GM21825 (cell line): ENCODE measurements at regions not wholly inside any gene's neighbourhood (a gene's known extent, or its start where the extent isn't known, plus 50 kb on each side); places are given as distances from the start of the nearest gene placed in this dataset.
"Not testable (repeated sequence)": the region's sequence is repeated elsewhere in the genome, so short reads cannot be mapped to it uniquely, and the experiment has no call there.

Source experiments
- ATAC-seq: cut with Tn5 transposase; IDR thresholded peaks from one replicate; pipeline ENCODE4 v1.9.1; 2021; ENCODE audit warnings: mild to moderate bottlenecking, moderate library complexity; ENCODE audit not compliant: unreplicated experiment

DNA sequence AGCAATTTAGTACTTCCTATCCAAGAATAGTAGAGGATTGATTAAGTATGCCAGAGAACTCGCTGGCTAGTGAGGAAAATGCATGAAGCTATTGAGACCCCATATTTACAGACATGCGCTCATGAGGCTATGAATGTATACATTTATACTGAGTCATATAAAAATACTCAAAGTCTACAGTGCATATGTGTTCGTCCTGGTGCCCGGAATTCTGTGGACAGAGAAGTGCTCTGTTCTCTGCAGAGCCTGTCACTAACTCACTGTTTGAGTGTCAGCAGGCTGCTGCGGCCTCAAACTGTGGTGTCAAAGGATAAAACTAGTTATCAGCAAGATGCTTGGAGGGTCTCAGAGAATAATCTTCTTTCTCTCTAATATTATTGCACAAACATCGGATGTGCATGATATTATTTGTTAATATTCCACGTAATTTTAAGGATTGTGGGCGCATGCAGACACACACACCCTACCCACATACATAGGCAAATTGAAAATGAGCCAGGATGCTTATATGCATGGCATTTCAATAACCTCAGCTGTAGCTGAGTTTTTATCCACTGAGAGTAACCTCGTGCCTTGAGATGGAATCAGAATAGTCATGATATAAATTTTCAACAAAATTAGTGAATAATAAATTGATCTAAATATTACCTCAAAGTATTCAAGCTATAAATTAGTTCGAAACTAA is 50.0 kb upstream of the TSC22D2 start:
- ATAC-seq = no peak

DNA sequence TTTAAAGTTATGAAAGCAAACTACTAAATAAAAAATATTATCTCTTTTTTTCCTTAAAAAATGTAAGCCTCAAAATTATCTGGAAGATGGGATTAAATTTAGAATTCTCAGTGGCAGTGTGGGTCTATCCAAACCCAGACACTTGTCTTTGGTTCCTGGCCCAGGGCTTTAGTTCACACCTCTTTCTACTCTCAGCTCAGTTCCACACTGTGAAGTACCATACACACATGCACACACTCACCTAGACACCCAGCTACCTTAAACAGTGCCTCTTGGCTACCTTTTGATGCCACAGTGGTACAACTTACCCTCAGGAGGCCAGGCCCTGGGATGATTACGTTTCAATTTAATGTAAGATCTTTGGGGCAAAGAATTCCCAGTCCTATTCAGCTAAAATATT is 51.0 kb upstream of the TSC22D2 start:
- no peak for ATAC-seq

DNA sequence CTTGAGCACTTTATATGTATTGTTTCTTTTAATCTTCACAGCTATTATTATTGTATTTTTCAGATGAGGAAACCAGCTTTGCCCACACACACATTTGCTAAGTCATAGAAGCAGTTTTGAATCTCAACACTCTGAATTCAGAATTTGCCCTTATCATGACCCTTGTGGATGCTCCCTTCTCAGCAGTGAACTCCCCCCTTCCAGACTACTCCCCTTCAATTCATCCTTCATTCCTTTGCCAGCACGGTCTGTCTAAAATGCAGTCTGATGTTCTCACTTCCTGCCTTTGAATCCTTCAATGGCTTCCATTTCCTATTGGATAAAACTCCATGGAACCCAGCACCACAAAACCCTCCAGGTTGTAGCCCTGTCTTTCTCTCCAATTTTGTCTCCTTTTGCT is 52.5 kb upstream of the TSC22D2 start:
- no peak for ATAC-seq

DNA sequence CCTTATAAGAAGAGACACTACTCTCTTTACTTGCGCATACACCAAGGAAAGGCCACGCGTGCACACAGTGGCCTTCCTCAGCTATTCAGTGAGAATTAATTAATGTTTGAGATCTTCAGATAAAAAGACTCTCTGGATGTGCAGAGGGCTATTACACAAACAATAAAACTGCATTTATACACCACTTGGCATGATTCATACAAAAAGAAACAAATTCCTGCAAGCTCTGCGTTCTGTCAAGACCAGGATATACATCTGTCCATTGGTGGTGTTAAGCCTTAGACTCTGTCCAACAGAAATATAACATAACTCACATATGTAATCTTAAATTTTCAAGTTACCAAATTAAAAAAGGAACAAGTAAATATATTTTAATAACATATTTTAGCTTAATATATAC is 55.2 kb upstream of the TSC22D2 start:
- no peak for ATAC-seq

DNA sequence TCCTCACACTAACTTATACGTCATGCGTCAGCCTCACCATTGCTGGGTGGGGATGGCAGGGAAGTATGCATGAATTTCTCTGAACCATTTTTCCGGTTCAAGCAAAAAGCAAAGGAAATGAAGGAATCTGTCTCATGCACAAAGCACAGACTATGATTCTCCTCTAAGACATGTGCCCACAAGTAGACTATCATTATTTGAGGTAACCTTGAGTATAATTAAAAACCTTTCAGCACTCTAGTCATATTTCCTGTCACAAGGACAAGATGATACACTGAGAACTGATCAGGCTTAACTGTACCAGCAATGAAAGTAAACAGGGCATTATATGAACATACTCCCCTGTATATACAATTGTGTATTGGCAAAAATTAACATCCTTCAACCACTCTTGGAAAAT is 56.7 kb upstream of the TSC22D2 start:
- ATAC-seq = no peak

DNA sequence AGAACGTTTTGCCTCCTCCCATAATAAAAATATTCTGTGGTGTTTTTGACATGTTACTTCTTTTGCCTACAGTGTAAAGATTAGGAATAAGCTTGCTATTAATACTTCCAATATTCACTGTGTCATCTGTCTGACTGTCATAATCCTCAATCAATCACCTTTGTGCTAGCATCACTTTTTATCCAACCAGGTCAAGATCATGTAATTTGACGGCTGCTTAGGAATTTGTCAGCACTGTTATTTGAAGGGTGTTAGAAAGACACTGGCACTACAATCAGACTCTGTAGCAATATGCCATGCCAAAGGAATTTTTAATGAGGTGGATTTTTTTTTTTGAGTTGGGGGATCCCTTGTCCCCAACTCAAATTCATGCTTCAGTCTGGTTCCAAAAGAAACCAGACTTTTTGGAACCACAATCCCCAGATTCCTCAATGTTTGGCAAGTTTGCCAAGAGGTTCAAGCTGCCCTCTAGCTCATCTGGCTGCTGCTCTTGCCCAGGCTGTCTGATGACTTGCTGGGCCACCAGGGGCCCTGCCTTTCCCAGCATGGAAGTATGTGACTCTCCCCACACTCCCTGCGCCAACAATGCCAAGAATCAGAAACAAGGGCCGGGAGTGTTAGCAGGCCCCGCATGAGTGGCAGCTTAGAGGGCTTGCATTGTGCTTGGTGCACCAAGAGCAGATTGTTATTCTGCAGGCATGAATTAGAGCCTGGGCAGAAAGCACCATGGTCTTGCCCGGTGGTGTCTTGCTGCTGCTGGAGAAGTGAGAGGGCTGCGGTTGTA is 58.6 kb upstream of the TSC22D2 start:
- ATAC-seq = no peak

DNA sequence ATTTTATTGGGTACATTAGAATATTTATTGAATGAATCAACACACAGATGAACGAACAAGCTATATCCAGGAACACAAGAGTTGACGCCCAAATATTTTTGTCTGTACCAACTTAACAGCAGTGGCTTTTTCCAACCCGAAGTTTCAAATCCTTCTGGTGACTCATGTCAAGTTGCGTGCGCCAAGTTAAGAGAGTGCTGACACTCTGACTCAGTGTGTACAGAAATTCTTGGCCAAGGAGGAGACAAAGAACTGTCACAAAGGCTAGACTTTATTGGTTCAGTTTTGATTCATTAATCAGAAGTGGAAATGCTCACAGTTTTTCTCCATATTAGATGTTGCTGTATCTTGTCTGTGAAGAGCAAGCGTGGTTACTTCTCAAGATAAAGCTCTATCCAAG is 59.6 kb upstream of the TSC22D2 start:
- ATAC-seq = no peak

DNA sequence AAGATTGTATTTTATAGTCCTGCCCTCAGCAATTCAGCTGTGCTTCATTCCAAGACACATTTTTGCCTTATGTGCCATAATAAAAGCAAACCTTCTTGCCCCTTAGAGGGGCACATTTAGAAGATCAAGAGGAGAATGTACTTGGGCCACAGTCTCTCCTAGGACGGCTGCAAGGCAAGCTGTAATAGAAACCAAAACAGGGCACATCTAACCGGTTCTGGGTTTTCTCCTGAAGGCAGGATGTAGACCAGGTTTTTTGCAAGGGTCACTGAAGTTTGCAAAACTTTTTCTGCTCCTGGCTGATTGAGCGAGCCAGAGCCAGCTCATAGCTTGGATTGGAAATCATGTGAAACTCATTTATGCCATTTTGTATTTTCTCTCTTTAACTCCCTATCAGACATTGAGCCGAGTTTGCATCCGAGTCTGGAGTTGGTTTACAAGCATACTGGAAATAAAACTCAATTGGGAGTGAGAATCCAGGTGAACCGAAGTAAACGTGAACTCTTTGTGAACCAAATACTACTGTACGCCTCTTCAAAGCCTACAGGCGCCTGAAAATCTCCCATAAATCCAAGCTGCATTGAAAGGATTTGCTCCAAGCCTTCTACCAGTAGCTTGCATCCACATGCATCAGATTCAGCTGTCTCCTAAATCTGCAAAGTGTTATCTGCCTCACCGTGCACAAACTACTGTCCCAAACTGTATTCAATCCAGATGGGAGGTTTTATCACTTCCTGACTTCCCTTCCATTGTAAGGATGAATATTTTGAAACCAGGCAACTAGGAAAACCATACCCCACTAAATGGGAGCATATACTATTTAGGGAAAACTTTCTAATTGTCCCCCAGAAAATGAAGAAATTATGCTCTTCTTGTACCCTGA is 60.9 kb upstream of the TSC22D2 start:
- no peak for ATAC-seq

DNA sequence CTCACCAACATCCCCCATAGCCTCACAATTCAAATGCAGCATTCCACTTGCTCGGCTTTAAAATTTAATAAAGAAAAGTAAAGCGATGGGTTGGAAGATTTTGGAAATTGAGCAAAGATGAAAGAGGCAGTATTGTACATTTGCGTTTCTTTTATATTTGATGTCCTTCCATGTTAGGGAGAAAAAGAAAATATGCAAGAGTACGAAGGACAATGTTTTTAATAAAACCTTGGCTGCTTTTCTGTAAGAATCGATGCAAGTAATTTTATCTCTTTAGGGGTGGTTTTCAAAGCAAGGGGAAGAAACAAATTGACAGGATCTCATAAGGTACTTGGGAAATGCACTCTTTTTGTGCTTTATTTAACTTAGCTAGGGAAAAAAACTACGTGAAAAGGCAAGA is 61.8 kb upstream of the TSC22D2 start:
- ATAC-seq = no peak

DNA sequence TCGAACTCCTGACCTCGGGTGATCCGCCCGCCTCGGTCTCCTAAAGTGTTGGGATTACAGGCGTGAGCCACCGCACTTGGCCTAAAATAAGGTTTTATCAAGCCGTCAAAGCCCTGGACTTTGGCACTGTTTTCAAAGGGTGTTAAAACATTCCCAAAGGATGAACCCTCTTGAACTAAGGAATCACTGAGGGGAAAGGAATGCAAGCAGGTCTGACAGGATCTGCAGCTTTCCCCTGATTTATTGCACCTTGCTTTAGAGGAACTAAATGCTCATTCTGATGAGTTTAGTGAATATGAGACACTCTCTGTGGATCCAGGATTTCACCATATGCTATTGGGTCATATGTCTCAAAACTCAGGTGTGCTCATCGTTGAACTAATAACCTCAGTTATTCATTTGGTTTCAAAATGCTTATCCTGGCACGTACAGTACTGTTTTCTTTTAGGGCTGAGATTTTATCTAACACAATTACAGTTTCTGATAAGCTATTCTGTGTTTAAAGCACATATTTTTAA is 63.0 kb upstream of the TSC22D2 start:
- ATAC-seq = no peak

DNA sequence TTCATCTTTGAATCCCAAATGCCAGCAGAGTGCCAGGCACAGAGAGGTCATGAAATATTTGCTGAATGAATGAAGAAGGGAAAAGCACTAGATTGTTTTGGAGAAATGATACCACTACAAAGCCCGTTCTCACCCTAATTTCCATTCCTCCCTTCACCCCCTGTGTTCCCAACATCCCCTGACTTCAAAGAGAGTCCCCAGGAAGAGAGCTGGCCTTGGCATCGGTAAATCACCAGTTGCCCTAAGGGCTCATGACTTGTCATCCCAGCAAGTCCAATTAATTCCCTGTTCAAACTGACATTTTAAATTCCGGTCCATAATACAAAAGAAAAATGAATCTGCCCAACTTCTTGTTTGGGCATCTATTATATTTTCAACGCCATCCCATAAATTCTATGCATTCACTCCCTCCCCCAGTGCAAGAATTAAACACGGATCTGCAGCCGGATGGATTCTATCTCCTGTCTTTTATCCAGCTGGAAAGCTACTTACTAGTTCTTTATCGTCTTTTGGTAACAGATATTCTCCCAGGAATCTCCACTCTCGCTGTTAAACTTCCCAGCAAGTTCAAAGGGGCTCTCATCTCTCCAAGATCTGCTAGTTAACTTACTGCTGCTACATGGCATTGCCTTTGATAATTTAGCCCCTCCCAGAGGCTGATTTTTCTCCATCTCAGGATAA is 63.9 kb upstream of the TSC22D2 start:
- no peak for ATAC-seq

DNA sequence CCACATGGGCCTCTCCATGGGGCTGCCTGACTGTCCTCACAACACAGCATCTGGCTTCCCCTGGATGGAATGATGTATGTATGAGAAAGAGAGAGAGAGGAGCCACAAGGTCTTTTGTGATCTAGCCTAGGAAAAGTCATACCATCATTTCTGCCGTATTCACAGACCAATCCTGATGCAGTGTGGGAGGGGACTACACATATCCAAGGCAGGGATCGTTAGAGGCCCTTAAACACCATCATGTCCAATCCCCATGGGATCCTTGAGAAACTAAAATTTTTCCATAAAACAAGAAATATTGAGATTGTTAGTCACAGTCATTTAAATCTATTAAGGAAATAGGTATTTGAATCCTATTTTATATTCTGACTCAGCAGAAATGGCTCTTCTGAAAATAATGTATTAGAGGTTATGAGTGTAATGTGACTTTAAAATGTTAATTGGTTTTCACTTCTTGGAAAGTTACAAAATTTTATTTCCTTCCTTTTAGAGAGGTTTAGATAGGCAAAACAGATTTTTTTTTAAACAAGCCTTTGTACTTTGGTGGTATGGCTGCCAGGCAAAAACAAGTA is 65.1 kb upstream of the TSC22D2 start:
- ATAC-seq = no peak

DNA sequence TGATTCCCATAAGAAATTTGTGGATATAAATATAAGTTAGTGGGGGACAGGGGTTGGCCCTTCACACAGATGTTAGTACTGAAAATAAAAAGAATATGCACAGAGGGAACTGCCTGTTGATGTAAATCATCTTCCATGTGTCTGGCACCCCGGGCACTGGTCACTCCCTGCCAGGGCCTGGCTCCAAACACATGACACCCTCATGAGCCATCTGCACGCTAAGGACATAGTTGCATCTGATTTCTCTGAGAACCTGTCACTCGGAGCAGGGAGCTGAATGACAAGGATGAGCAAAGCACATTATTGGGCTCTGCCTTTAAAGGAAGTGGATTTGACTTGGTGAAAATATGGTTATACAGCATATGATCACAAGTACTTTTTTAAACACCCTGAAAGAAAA is 66.2 kb upstream of the TSC22D2 start:
- ATAC-seq = no peak

DNA sequence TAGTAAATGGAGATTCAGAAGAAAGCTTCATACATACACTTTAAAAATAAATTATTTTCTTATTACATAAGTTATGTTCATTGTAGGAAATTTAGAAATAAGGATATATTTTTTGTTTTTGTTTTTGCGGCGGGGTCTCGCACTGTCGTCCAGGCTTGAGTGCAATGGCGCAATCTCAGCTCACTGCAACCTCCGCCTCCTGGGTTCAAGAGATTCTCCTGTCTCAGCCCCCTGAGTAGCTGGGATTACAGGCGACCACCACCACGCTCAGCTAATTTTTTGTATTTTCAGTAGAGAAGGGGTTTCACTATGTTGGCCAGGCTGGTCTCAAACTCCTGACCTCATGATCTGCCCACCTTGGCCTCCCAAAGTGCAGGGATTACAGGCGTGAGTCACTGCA is 71.7 kb upstream of the TSC22D2 start:
- not testable (repeated sequence) for ATAC-seq

DNA sequence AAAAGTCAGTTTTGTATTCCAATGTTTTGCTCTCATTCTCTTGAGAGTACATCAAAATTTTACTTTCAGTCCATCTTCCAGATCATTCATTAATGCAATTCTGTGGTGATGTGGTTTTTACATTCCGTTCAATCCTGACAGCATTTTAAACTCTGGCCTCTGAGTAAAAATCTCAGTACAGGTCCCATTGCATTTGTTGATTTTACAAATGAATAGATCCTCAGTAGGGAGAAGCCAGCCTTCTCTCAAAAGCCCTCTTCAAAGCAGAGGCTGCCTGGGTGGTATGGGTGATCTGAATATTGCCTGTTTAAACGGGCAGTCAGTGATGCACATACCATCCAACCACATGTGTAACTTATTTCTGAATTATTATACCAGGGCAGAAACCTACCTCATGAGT is 72.5 kb upstream of the TSC22D2 start:
- no peak for ATAC-seq

DNA sequence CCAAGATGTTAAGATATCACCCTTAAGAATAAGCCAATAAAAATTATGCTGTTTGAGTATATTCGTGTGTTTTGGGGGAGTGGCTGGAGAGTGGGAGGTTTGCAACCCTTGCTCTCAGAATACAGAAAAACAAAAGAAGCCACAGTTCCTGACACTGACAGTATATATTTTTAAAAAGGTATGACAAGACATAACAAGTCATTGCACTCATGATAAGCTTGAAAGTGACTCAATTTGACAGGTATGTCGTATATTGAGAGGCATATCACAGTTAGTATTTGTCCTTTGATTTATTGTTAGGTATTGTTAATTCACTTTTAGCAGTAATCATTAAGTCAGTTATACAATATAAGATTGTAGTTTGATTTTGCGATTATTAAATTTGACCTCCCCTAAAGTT is 73.1 kb upstream of the TSC22D2 start:
- ATAC-seq = no peak

DNA sequence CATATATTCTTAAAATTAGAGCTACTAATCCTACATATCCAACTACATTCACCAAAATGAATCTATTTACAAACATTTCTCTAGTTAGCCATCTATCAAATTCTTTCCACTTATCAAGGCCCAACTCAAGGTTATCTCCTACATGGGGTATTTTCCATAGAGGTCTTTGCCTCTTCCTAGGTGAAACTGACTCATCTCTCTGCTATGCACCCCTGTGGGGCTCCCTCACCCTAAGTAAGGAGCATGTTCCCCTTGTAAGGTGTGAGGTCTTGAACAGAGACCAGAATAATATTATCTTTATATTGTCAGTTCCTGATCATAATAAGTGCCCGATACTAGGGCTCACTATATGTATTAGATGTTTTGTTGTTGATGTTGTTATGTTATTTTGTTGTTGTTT is 74.6 kb upstream of the TSC22D2 start:
- ATAC-seq = no peak

DNA sequence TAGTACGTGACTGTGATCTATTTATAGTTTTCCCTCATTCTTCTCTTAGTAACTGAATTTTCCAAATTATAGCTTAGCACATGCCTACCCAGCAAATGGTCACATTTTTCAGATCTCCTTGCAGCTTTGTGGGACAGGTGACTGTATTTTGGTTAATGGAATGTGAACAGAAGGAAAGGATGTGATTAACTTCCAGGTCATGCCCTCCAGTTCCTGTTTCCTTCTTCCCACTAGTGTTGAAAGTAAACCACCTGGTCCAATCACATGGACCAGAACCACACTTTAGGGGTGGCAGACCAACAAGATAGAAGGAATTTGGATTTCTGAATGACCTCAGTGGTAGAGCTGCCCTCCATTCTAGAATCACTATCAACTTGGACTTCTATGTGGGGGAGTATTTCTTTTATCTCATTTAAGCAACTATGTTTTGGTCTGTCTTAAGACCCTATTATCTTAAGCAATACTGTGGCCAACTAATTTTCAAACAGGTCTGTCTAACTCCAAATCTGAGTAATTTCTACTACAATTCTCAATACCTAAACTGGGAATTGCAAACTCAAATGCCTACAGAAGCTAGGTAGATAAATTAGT is 76.0 kb upstream of the TSC22D2 start:
- ATAC-seq = no peak

DNA sequence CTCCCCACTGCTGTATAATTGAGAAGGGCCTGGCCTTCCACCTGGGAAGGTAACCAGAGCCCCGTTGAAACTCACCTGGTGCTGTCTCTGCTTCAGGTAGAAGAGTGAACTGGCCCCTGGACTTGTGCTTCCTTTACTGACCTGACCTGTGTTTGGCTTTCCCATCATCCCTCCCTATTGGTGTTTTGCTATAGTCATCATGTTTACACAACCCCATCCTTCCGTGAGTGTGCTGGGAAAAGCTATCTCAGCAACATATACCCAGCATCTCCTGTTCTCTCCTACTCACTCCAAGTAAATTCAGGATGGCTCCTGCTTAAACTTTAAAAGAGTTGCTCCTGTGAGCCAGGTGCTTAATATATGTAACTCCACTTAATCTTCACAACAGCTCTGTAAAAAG is 77.2 kb upstream of the TSC22D2 start:
- ATAC-seq = no peak

DNA sequence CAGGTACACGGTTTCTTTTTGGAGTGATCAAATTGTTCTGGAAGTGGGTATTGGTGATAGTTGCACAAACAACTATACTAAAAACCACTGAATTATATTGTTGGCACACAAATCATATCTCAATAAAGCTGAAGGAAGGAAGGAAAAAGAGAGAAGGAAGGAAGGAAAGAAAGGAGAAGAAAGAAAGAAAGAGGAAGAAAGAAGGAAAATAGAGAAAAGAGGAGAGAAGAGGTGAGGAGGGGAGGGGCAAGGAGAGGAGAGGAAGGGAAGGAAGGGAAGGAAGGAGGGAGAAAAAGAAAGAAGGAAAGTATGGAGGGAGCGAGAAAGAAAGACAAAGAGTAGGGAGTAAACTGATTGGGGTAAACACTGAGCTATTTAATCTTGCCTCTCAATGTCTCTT is 77.9 kb upstream of the TSC22D2 start:
- no peak for ATAC-seq
